ENCODE measurements at regions not wholly inside any gene's neighbourhood (a gene's known extent, or its start where the extent isn't known, plus 50 kb on each side); places are given as distances from the start of the nearest gene placed in this dataset.

- H3K27ac ChIP-seq, result no peak overlapping the region
- TF ChIP-seq ZFX (IDR thresholded peaks at IDR 0.05), result no peak
- no peak for TF ChIP-seq CTCF (conservative IDR thresholded peaks at IDR 0.05)
Observed at GRCh38 chrX:150017868-150018267, 79.6 kb upstream of the EOLA2 start.

- no peak overlapping the region for H3K27ac ChIP-seq
- TF ChIP-seq ZFX (IDR thresholded peaks at IDR 0.05), result no peak
- TF ChIP-seq CTCF (conservative IDR thresholded peaks at IDR 0.05), result no peak
Observed at GRCh38 chrX:150018931-150019361, 80.7 kb upstream of the EOLA2 start.

- H3K27ac ChIP-seq, result no peak overlapping the region
- TF ChIP-seq ZFX (IDR thresholded peaks at IDR 0.05), result no peak
- no peak for TF ChIP-seq CTCF (conservative IDR thresholded peaks at IDR 0.05)
Observed at GRCh38 chrX:150028692-150029091, 90.4 kb upstream of the EOLA2 start.

- no peak overlapping the region for H3K27ac ChIP-seq
- TF ChIP-seq CTCF (conservative IDR thresholded peaks at IDR 0.05), result no peak
- TF ChIP-seq ZFX (IDR thresholded peaks at IDR 0.05), result no peak
Observed at GRCh38 chrX:150032742-150033141, 94.5 kb upstream of the EOLA2 start.

GRCh38 chrX:150034788-150035187 is 96.5 kb upstream of the EOLA2 start:
- H3K27ac ChIP-seq, result no peak overlapping the region
- TF ChIP-seq ZFX (IDR thresholded peaks at IDR 0.05) (no peak), CTCF (conservative IDR thresholded peaks at IDR 0.05) (no peak)

- no peak for TF ChIP-seq ZFX (IDR thresholded peaks at IDR 0.05)
- no peak for TF ChIP-seq CTCF (conservative IDR thresholded peaks at IDR 0.05)
- peak overlapping the region; percentile 22; the same call in 1 of the 2 replicates for H3K27ac ChIP-seq
Observed at GRCh38 chrX:150035531-150035930, 97.2 kb upstream of the EOLA2 start.

GRCh38 chrX:150036181-150036580 is 97.9 kb upstream of the EOLA2 start:
- no peak for TF ChIP-seq ZFX (IDR thresholded peaks at IDR 0.05)
- TF ChIP-seq CTCF (conservative IDR thresholded peaks at IDR 0.05), result no peak
- H3K27ac ChIP-seq, result peak overlapping the region; percentile 22; the same call in 1 of the 2 replicates

Data from C4-2B (cell line).